ENCODE measurements at regions not wholly inside any gene's neighbourhood (a gene's known extent, or its start where the extent isn't known, plus 50 kb on each side); places are given as distances from the start of the nearest gene placed in this dataset.

DNA sequence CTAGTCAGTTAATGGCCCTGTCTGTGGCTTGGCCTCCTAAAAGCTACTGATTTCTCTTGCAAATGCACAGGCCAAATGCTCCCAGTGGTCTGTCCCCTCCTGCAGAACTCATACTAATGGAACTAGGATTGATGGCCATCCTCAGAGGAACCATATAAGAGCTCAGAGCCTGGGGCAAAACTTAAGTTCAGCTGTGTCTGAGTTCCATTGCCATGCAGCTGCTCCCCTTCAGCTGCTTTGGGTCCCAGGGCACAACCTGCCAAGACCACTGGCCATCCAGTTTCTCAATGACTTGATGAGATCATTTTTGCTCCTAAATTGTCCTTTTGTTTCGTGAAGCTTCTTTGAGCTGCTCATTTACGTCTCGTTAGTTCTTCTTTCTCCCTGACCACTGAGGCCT, 529.5 kb upstream of the TBL1XR1 start:
- H4K5ac ChIP-seq (ENCODE audit: insufficient read length, low read depth, low read length): no peak overlapping the region
- no peak overlapping the region for H2BK20ac ChIP-seq (ENCODE audit: low read length)
- H2AK5ac ChIP-seq (ENCODE audit: low read depth, low read length): no peak overlapping the region
- H3K27ac ChIP-seq (ENCODE audit: low read depth, low read length): no peak overlapping the region
- H3K27me3 ChIP-seq (replicated peaks in 1 of 4; ENCODE audit: control insufficient read depth in 3 of 4, extremely low read depth in 1 of 4, insufficient read depth in 3 of 4, low read length in 3 of 4): no peaks in the 10 kb centered on the region
- H3K4me2 ChIP-seq (ENCODE audit: insufficient read depth in 1 of 2, low read depth in 2 of 2, low read length in 2 of 2): no peak overlapping the region
- no peaks in the 10 kb centered on the region for H3K79me2 ChIP-seq (ENCODE audit: control insufficient read depth in 1 of 2, insufficient read depth in 2 of 2, low read length in 2 of 2)
- no peak overlapping the region for H2BK120ac ChIP-seq (replicated peaks; ENCODE audit: low read depth, low read length)
- no peaks in the 10 kb centered on the region for H4K20me1 ChIP-seq (replicated peaks in 1 of 2; ENCODE audit: control insufficient read depth in 1 of 2, insufficient read depth in 2 of 2, low read length in 2 of 2)
- no peak overlapping the region for H3K4me3 ChIP-seq (ENCODE audit: extremely low read depth in 1 of 4, insufficient read depth in 2 of 4, low read depth in 3 of 4, low read length in 4 of 4)
- H2BK15ac ChIP-seq (ENCODE audit: low read length): no peak overlapping the region
- no peaks in the 10 kb centered on the region for H3K23me2 ChIP-seq (ENCODE audit: low read depth, low read length)
- no peak overlapping the region for H4K91ac ChIP-seq (replicated peaks; ENCODE audit: insufficient read length, low read length)
- H2BK5ac ChIP-seq (ENCODE audit: low read depth, low read length): no peak overlapping the region
- FAIRE-seq (no peak), DNase-seq (ENCODE audit: low read depth in 1 of 2, low spot score in 2 of 2) (no peak)
- CTCF ChIA-PET (ENCODE audit: partially characterized antibody): no interaction called here
- 95% methylated on average over 3 of the region's 3 CpGs; no CpG with 5 or more reads in 1 of the 2 experiments for WGBS, 2 experiments (ENCODE audit: extremely low coverage in 1 of 2, insufficient coverage in 1 of 2, insufficient read length in 1 of 2, insufficient replicate concordance in 2 of 2, low coverage in 1 of 2, low lambda C conversion rate in 2 of 2, missing lambda C conversion rate in 1 of 2)
- H3K14ac ChIP-seq (ENCODE audit: insufficient read length): no peak overlapping the region
- POLR2A ChIA-PET (ENCODE audit: partially characterized antibody): no interaction called here
- H2AFZ ChIP-seq (ENCODE audit: low read length): no peak overlapping the region
- H3K4me1 ChIP-seq (replicated peaks in 1 of 4; ENCODE audit: control insufficient read depth in 3 of 4, insufficient read depth in 4 of 4, low read length in 3 of 4): peaks cover 1 to 8% (median 4%) of the 10 kb centered on the region in 4 experiments; a peak in 5 of 7 replicates
- no peak overlapping the region for H4K8ac ChIP-seq (ENCODE audit: extremely low read depth, insufficient read depth, low read length)
- no peaks in the 10 kb centered on the region for H3K79me1 ChIP-seq (ENCODE audit: low read depth, low read length)
- TF ChIP-seq POLR2A (IDR thresholded peaks at IDR 0.05; ENCODE audit: control extremely low read depth in 1 of 2, low read depth in 2 of 2, low read length in 2 of 2) (no peak), CREB1 (IDR thresholded peaks at IDR 0.05) (no peak), ATF3 (IDR thresholded peaks at IDR 0.05; ENCODE audit: insufficient read depth, low read depth, low read length) (no peak)
- TF ChIP-seq, protein P1, sequence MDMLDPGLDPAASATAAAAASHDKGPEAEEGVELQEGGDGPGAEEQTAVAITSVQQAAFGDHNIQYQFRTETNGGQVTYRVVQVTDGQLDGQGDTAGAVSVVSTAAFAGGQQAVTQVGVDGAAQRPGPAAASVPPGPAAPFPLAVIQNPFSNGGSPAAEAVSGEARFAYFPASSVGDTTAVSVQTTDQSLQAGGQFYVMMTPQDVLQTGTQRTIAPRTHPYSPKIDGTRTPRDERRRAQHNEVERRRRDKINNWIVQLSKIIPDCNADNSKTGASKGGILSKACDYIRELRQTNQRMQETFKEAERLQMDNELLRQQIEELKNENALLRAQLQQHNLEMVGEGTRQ (IDR thresholded peaks at IDR 0.05; ENCODE audit: low read length): no peak
- H3K9ac ChIP-seq (replicated peaks in 1 of 4; ENCODE audit: extremely low read depth in 1 of 4, low read depth in 3 of 4, low read length in 3 of 4): no peak overlapping the region
- H2BK12ac ChIP-seq (ENCODE audit: low read depth, low read length): no peak overlapping the region
- H3K56ac ChIP-seq (replicated peaks; ENCODE audit: insufficient read length, low read depth, low read length): no peak overlapping the region
- no peaks in the 10 kb centered on the region for H3K9me3 ChIP-seq (ENCODE audit: insufficient read depth in 2 of 2, low read depth in 1 of 2, low read length in 1 of 2)
- H3K36me3 ChIP-seq (ENCODE audit: control insufficient read depth in 2 of 4, insufficient read depth in 4 of 4, low read length in 3 of 4): no peaks in the 10 kb centered on the region
- H3K23ac ChIP-seq (ENCODE audit: insufficient read length): no peak overlapping the region
- no peak overlapping the region for H3K18ac ChIP-seq (ENCODE audit: extremely low read depth, low read length)
- H3K4ac ChIP-seq (replicated peaks; ENCODE audit: insufficient read length, low read depth, low read length): no peak overlapping the region
